ENCODE measurements at regions not wholly inside any gene's neighbourhood (a gene's known extent, or its start where the extent isn't known, plus 50 kb on each side); places are given as distances from the start of the nearest gene placed in this dataset.

- WGBS = 76% methylated on average over 8 of the region's 8 CpGs
- Histone ChIP-seq H3K9me3 (no peaks in the 10 kb centered on the region), H3K4me3 (no peak overlapping the region), H3K4me1 (replicated peaks) (no peaks in the 10 kb centered on the region), H3K27me3 (replicated peaks; ENCODE audit: insufficient read depth) (no peaks in the 10 kb centered on the region), H3K36me3 (no peaks in the 10 kb centered on the region), H3K27ac (no peak overlapping the region)
- no peak for TF ChIP-seq POLR2AphosphoS5 (IDR thresholded peaks at IDR 0.05)
- no peak for TF ChIP-seq CTCF (IDR thresholded peaks at IDR 0.05)
- no peak for TF ChIP-seq POLR2A (IDR thresholded peaks at IDR 0.05)
- intact Hi-C loops (cut with DNase I) = loop anchor here (2.0 kb wide), 1 partner anchor 218 kb away; no protein-coding TSS in a partner anchor
- DNase-seq (ENCODE audit: low spot score) = no peak
Observed at GRCh38 chr2:158900345-158900744, 68.1 kb upstream of the TANC1 start.

- intact Hi-C loops (cut with DNase I) = no loop called here
Observed at GRCh38 chr2:158902005-158902398, 66.4 kb upstream of the TANC1 start.

GRCh38 chr2:158903711-158904405 is 64.6 kb upstream of the TANC1 start:
- Histone ChIP-seq H3K4me3 (no peak overlapping the region), H3K27me3 (replicated peaks; ENCODE audit: insufficient read depth) (no peaks in the 10 kb centered on the region), H3K36me3 (no peaks in the 10 kb centered on the region), H3K4me1 (replicated peaks) (no peaks in the 10 kb centered on the region), H3K9me3 (no peaks in the 10 kb centered on the region), H3K27ac (no peak overlapping the region)
- intact Hi-C loops (cut with DNase I) = no loop called here
- no peak for TF ChIP-seq POLR2A (IDR thresholded peaks at IDR 0.05)
- TF ChIP-seq CTCF (IDR thresholded peaks at IDR 0.05) = no peak
- no peak for TF ChIP-seq POLR2AphosphoS5 (IDR thresholded peaks at IDR 0.05)
- WGBS = 71% methylated on average over 2 of the region's 2 CpGs
- DNase-seq (ENCODE audit: low spot score) = no peak

More at GRCh38 chr2:158902005-158902398, 66.4 kb upstream of the TANC1 start:
- Histone ChIP-seq H3K27ac (no peak overlapping the region), H3K9me3 (no peaks in the 10 kb centered on the region), H3K27me3 (replicated peaks; ENCODE audit: insufficient read depth) (no peaks in the 10 kb centered on the region), H3K36me3 (no peaks in the 10 kb centered on the region), H3K4me3 (no peak overlapping the region), H3K4me1 (replicated peaks) (no peaks in the 10 kb centered on the region)
- WGBS = 94% methylated on average over 2 of the region's 2 CpGs
- no peak for DNase-seq (ENCODE audit: low spot score)
- TF ChIP-seq CTCF (IDR thresholded peaks at IDR 0.05) (no peak), POLR2AphosphoS5 (IDR thresholded peaks at IDR 0.05) (no peak)

- Histone ChIP-seq H3K36me3 (no peaks in the 10 kb centered on the region), H3K27me3 (replicated peaks; ENCODE audit: insufficient read depth) (no peaks in the 10 kb centered on the region), H3K4me3 (no peak overlapping the region), H3K4me1 (replicated peaks) (no peaks in the 10 kb centered on the region), H3K9me3 (no peaks in the 10 kb centered on the region), H3K27ac (no peak overlapping the region)
- TF ChIP-seq CTCF (IDR thresholded peaks at IDR 0.05) (no peak), POLR2AphosphoS5 (IDR thresholded peaks at IDR 0.05) (no peak), POLR2A (IDR thresholded peaks at IDR 0.05) (no peak)
- intact Hi-C loops (cut with DNase I) = no loop called here
- 79% methylated on average over 1 of the region's 1 CpG for WGBS
- no peak for DNase-seq (ENCODE audit: low spot score)
Observed at GRCh38 chr2:158904627-158905177, 63.7 kb upstream of the TANC1 start.

- Histone ChIP-seq H3K9me3 (no peaks in the 10 kb centered on the region), H3K4me1 (replicated peaks) (no peaks in the 10 kb centered on the region), H3K36me3 (no peaks in the 10 kb centered on the region), H3K4me3 (no peak overlapping the region), H3K27me3 (replicated peaks; ENCODE audit: insufficient read depth) (no peaks in the 10 kb centered on the region), H3K27ac (no peak overlapping the region)
- 49% methylated on average over 3 of the region's 3 CpGs for WGBS
- DNase-seq (ENCODE audit: low spot score) = no peak
- intact Hi-C loops (cut with DNase I) = no loop called here
- TF ChIP-seq CTCF (IDR thresholded peaks at IDR 0.05) = no peak
- no peak for TF ChIP-seq POLR2AphosphoS5 (IDR thresholded peaks at IDR 0.05)
- no peak for TF ChIP-seq POLR2A (IDR thresholded peaks at IDR 0.05)
Observed at GRCh38 chr2:158905341-158905740, 63.1 kb upstream of the TANC1 start.
